NB4 (cell line): ENCODE measurements at regions not wholly inside any gene's neighbourhood (a gene's known extent, or its start where the extent isn't known, plus 50 kb on each side); places are given as distances from the start of the nearest gene placed in this dataset.

ENCODE experiments used
- DNase-seq: peaks from one replicate; pipeline ENCODE4 v3.0.0; 2010; ENCODE audit warnings: low read depth
- H3K4me3 ChIP-seq: one replicate; pipeline ENCODE4 v1.5.1; 2011; ENCODE audit warnings: mild to moderate bottlenecking, low read depth, low read length, moderate library complexity
- MYC ChIP-seq: IDR thresholded peaks from 2 replicates; pipeline ENCODE4 v1.6.1; 2011; ENCODE audit warnings: low read depth, low read length
- POLR2A ChIP-seq: IDR thresholded peaks from 2 replicates; pipeline ENCODE4 v1.6.1; 2011; ENCODE audit warnings: mild to moderate bottlenecking; ENCODE audit not compliant: insufficient read length; ENCODE audit errors: extremely low read depth
- TF ChIP-seq, protein P1 (sequence below): IDR thresholded peaks from 2 replicates; pipeline ENCODE4 v1.6.1; 2011; ENCODE audit warnings: low read depth, low read length
- TF ChIP-seq, protein P2 (sequence below): IDR thresholded peaks from one replicate; pipeline ENCODE4 v1.5.1; 2012; ENCODE audit warnings: low read depth, low read length

DNA sequence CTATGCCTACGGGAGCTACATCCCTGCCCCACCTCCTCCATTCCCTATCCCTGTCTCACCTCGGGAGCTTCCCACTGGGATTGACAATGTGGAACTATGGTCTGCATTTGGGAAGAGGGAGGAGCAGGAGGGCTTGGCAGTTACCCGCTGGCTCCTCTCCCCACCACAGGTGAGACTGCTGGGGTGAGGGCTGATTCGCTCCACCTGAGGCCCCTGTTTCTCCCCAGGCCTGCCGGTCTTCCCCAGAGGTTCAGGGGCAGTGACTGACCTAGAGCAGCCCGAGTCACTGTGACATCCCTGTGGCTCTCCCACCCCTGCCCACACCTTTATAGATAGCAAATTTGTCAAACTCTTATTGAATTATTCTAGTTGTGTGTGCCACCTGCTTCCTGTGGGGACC is 252.6 kb downstream of the GLRX3 start:
- TF ChIP-seq MYC (no peak), POLR2A (no peak)
- TF ChIP-seq, protein P1, sequence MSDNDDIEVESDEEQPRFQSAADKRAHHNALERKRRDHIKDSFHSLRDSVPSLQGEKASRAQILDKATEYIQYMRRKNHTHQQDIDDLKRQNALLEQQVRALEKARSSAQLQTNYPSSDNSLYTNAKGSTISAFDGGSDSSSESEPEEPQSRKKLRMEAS: no peak
- TF ChIP-seq, protein P2, sequence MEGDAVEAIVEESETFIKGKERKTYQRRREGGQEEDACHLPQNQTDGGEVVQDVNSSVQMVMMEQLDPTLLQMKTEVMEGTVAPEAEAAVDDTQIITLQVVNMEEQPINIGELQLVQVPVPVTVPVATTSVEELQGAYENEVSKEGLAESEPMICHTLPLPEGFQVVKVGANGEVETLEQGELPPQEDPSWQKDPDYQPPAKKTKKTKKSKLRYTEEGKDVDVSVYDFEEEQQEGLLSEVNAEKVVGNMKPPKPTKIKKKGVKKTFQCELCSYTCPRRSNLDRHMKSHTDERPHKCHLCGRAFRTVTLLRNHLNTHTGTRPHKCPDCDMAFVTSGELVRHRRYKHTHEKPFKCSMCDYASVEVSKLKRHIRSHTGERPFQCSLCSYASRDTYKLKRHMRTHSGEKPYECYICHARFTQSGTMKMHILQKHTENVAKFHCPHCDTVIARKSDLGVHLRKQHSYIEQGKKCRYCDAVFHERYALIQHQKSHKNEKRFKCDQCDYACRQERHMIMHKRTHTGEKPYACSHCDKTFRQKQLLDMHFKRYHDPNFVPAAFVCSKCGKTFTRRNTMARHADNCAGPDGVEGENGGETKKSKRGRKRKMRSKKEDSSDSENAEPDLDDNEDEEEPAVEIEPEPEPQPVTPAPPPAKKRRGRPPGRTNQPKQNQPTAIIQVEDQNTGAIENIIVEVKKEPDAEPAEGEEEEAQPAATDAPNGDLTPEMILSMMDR: no peak
- no peak for DNase-seq

DNA sequence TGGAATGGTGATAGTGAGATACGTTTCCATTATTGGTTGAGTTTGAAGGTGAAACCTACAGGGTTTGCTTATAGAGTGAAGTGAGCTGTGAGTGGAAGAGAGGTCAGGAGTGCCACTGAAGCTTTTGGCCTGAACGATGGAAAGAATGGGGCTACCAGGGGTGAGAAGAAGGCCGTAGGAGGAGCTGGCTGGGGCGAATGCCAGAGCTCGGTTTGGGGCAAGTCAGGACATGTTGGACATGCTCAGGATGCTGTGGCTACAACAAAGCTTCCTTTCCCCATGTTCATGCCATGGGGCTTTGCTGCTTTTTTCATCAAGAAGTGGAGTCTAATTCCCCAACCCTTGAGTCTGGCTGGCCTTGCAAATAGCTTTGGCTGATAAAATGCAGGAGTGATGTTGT is 253.7 kb downstream of the GLRX3 start:
- no peak for TF ChIP-seq MYC
- TF ChIP-seq, protein P2: no peak
- no peak for TF ChIP-seq POLR2A
- TF ChIP-seq, protein P1: no peak
- no peak for DNase-seq

More for the DNA sequence above, 252.6 kb downstream of the GLRX3 start:
- H3K4me3 ChIP-seq: no peak overlapping the region

DNA sequence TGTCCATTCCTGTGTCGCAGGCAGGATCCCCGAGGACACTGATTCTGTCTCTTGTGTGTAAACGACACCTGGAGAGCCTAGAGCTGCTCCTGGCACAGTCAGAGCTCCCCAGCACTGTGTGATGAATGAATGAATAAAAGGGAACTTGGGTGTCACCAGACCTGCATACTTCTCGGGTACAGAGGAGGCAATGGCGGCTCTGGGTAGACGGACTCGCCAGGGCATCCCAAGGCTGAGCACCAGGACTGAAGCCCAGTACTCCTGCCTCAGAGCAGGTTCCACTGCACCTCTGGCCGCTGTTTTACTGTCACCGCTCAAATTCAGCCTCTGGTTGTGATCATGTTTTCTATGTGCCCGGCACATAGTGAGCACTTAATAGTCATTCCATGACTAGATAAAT is 255.8 kb downstream of the GLRX3 start:
- DNase-seq: no peak
- H3K4me3 ChIP-seq: no peak overlapping the region
- TF ChIP-seq, protein P1: no peak
- TF ChIP-seq, protein P2: no peak
- TF ChIP-seq POLR2A (no peak), MYC (no peak)

More for the DNA sequence above, 253.7 kb downstream of the GLRX3 start:
- no peak overlapping the region for H3K4me3 ChIP-seq

DNA sequence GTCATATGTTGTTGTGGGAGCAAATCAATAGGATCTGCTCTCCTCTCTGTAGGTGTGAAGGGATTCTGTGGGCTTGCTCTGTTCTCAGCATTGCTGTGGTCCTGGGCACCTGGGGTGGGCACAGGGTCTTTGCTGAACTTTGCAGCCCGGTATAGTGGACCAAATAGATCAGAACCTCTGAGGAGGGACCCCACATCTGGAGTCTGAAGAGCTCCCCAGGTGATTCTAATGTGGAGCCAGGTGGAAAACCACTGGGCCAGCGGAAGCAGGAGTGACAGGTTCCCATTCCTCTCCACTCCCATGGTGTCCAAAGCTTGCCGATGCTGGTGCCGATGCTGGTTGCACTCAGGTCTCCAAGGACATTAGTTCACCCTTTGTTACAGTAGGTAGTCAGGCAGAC is 257.2 kb downstream of the GLRX3 start:
- H3K4me3 ChIP-seq: no peak overlapping the region
- TF ChIP-seq MYC (no peak), POLR2A (no peak)
- no peak for DNase-seq

DNA sequence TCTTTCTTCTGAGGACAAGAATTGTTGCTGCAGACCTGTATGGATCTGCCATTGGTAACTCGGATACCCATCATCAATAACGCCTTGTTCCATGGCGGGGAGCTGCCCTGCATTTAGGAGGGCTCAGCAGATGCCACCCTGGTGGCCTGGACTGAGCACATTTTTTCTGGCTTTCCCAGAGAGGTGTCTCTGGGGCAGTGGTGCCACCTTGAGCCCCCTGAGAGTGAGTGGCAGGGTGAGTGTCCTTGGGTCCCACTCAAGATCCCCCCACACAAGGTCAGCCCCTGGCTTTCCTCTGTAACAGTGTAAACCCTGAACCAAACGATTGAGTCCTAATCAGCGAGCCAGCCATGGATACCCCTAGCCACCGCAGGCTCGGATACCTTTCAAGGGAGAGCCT is 258.6 kb downstream of the GLRX3 start:
- H3K4me3 ChIP-seq: no peak overlapping the region
- TF ChIP-seq, protein P1: no peak
- TF ChIP-seq MYC (no peak), POLR2A (no peak)
- TF ChIP-seq, protein P2: no peak
- no peak for DNase-seq

DNA sequence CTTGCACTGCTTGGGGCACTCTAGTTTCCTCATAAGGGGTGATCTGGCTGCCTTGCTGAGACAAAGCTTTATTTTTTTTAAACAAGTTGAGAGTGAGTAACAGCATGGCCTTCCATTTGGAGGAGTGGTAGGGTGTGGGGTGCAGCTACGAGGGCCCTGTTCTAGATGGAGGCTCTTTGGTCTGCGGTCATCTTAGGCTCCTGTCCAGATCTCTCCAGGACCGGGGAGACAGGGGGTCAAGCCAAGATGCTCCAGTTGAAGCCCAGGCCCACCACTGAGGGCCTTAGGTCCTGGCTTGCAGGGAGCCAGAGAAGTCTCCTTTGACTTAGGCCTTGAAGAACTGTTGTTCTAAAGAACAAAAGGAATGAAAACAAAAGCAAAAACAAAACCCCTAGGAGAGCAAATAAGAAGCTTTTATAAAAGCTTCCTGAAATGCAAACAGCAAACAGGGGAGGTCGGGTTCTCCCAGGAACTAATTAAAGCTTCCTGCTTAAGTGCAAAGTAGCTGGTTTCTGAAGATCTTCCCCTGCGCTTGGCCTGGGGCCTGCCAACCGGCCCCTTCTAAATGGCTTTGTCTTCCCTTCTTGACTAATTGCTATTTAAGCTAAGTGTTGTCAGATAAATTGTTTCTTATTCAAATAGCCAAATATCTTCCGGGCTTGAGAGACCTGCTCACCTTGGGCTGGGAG is 259.2 kb downstream of the GLRX3 start:
- H3K4me3 ChIP-seq: no peak overlapping the region
- TF ChIP-seq POLR2A: no peak
- no peak for DNase-seq

DNA sequence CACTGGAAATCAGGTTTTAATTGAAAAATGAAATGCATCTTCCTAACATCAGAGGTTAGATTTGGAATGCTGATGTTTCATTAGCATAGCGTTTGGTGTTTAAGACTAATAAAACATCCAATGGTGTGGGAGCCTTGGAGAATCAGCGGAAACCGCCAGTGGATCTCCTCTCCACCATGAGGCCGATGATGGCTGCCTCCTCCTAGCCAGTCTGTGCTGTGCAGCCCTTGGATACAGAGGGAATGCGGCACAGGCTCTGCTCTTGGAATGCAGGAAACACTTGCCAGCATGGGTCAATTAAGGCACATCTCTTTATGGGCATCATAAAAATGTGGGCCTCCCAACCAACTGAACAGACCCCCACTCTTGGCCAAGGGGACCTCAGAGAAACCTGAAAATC is 259.9 kb downstream of the GLRX3 start:
- TF ChIP-seq, protein P1: no peak
- TF ChIP-seq POLR2A (no peak), MYC (no peak)
- TF ChIP-seq, protein P2: no peak
- DNase-seq: no peak

More for the DNA sequence above, 259.9 kb downstream of the GLRX3 start:
- H3K4me3 ChIP-seq: no peak overlapping the region
